Uterus (tissue), 2 donors: ENCODE measurements at regions not wholly inside any gene's neighbourhood (a gene's known extent, or its start where the extent isn't known, plus 50 kb on each side); places are given as distances from the start of the nearest gene placed in this dataset.
A peak's percentile ranks its signal among the peaks of the same experiment; 100 is the strongest.

Source experiments
- POLR2A ChIP-seq, 2 donors: fragments of 450-650 bp; IDR thresholded peaks; one replicate each; pipeline ENCODE4 v1.6.1; 2016; ENCODE audit warnings: antibody characterized with exemption in 2 of 2, mild to moderate bottlenecking in 1 of 2, moderate library complexity in 1 of 2
- TF ChIP-seq, protein P1 (sequence below), 4 experiments: fragments of 200-600 bp in 2 of 4; fragments of 450-650 bp in 2 of 4; sonication (generic) in 2 of 4; IDR thresholded peaks; one replicate each; pipeline ENCODE4 v1.5.1; 2016 to 2019; ENCODE audit warnings: antibody characterized with exemption in 4 of 4, mild to moderate bottlenecking in 2 of 4, moderate library complexity in 1 of 4

DNA sequence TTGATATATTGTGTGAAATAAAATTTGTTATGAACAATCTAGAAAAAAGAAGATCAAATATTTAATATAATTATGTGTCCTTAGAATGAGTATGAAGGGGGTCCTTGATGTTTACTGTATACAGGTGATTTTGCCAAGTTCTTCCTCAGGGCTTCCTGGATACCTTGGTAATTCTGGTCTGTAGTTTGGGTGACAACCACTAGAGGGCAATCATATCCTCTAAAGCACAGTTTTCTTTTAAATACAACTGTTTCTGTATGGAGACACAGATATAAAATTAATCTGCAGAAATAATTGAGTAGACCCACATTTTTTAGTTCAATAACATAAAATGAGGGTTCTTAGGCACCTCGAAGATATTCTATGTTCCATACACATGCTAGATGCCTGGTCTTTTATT lies 157.7 kb downstream of the SPANXN1 start:
- no peak for TF ChIP-seq POLR2A (IDR thresholded peaks at IDR 0.05)
- TF ChIP-seq, protein P1, sequence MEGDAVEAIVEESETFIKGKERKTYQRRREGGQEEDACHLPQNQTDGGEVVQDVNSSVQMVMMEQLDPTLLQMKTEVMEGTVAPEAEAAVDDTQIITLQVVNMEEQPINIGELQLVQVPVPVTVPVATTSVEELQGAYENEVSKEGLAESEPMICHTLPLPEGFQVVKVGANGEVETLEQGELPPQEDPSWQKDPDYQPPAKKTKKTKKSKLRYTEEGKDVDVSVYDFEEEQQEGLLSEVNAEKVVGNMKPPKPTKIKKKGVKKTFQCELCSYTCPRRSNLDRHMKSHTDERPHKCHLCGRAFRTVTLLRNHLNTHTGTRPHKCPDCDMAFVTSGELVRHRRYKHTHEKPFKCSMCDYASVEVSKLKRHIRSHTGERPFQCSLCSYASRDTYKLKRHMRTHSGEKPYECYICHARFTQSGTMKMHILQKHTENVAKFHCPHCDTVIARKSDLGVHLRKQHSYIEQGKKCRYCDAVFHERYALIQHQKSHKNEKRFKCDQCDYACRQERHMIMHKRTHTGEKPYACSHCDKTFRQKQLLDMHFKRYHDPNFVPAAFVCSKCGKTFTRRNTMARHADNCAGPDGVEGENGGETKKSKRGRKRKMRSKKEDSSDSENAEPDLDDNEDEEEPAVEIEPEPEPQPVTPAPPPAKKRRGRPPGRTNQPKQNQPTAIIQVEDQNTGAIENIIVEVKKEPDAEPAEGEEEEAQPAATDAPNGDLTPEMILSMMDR (IDR thresholded peaks at IDR 0.05), result peak in 1 of 4 experiments; percentile 20
